Esophagus mucosa (tissue), 1 donor: ENCODE measurements at regions not wholly inside any gene's neighbourhood (a gene's known extent, or its start where the extent isn't known, plus 50 kb on each side); places are given as distances from the start of the nearest gene placed in this dataset.
A peak's percentile ranks its signal among the peaks of the same experiment; 100 is the strongest.

Source experiments
- ATAC-seq: fragments of 200-7000 bp; cut with Tn5 transposase; one replicate; pipeline ENCODE4 v1.9.1; 2020
- donor health status: DM: yes; HTN: yes; CAD: no.

DNA sequence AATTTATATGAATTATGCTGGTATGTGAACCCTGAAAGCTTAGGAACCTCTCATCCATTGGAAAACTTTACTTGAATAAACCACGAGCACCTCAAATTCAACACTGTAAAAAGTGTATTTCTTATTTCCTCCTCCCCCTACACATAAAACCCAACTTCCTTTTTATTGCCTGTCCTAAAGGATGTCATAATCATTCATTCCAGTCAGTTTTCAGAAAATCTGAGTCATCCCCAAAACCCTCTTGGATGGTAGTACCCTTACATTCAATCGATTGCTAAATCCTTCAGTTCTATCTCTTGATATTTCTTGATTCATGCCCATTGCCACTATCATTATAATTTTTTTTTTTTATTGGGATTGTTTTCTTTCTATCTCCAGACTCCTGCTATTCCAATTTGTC lies 91.1 kb upstream of the ATP8A1 start:
- no peak for ATAC-seq

DNA sequence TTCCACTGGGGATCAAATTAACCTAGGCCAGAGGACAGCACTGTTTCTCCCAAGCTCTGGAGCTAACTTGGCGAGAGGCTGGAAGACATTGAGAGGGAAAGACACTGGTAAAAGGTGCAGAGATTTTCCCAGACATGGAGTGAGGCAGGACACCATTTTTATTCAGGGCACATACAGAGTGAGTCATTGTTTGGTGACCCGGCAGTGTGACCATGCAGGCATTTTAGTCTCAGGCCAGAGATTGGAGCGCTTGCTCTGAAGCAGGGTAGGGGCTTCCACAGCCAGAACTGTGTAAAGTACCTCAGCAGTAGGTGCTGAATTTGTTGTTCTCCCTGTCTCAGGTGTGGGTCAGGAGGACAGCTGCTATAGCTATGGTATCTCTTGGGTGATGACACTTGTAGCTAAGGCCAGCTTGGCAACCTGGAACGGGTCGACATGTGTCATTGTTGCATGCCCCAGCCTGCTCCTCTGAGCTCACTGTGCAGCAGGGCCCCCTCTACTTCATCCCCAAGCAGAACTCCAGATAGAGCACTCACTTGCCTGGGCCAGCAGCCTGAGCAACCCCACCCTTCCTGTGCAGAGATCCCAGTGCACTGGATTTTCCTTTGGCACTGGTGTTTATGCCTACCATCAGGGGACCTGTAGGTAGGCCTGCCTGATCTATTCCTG lies 79.8 kb upstream of the ATP8A1 start:
- no peak for ATAC-seq

DNA sequence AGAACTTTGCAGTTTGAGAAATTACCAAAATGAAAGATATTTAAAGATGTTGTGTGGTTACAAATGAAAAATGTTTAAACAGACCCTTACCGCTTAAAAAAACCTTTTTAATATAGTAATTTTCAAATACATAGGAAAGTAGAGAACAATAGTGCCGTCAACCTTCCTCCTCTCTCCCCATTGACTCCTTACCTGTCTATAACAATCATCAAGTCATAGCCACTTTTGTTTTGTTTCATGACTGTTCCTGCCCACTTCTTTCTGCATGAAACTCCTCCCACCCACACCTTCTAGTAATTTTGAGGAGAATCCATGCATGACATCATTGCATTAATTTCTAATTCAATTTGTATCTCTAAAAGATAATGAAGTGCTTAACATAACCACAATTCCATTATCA lies 76.5 kb upstream of the ATP8A1 start:
- ATAC-seq, result no peak

DNA sequence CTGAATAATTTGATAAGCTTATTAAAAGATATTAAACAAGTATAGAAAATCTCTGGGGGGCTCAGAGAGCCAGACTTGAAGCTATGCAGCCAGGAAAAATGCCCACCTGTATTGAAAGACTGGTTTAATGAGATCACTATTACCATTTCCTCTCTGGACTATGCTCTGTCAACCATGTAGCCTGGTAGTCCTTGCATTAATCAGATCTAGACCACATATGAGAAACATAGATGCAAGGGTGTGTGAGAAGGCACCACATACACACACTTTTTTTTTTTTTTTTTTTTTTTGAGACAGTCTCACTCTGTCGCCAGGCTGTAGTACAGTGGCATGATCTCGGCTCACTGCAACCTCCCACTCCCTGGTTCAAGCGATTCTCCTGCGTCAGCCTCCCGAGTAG lies 75.9 kb upstream of the ATP8A1 start:
- ATAC-seq, result no peak

DNA sequence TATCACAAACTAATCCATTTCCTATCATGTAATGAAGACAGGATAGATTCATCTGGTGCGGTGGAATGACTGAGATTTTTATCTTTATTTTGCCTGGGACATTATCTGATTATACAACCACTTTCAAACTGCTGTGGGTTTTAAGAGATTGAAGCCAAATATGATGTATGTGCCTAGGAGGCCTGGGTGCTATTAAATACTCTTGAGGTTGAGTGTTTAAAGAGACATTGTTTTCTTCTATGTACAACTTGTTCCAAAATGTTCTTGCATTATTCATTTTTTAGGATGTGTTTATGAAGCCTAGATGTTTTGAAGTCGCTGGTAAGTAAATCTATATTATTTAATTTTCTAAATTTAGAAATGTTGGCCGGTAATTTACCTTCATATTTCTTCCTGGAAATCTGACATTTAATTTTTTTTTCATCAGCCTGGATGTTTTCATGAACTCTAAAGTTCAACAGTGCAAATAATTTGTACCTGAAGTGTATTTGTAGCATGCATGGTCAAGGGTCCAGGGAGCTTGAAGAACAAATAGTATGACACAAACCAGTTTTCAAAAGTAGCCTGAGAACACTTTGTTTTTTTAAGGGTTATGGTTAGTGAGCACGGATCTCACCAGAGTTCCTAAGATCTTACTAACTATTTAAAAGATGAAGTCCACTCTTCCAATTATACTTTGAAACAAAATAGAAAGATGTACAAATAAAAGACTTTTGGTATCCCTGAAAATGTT lies 72.8 kb upstream of the ATP8A1 start:
- ATAC-seq, result no peak

DNA sequence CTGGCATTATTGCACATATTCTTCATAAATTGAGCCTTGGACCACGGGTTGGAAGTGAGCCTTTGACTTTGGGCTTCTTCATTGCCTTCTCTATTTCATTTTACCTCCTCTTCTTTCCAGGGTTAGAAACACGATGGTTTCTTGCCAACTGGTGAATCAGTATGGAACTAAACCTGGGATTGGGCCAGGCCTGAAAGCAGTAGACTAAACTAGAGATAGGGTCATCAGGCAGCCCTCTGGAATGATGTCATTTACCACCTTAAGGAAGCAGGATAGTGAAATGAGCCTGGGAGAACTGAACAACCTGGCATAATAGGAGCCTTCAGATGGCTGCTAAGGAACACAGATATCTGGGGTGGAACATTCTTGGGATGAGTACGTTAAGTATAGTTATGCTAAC lies 67.5 kb upstream of the ATP8A1 start:
- ATAC-seq, result no peak

DNA sequence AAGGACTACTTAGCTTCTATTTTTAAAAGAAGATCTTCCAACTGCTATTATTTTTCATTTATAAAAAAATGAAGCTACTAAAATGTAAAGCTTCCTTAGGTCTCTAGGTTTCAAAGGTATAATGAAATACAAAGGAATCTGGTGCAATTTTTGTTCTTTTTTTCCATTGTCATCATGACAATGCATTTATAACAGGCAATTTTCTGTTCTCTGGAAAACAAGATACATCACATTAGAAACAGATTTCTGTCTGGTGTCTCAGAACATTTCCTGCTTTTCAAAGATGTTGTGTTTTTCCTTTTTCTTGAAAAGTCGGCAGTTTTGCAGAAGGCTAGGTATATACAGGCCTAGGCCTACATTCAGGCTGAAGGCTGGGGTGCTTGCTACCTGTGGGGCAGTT lies 63.6 kb upstream of the ATP8A1 start:
- ATAC-seq, result no peak

DNA sequence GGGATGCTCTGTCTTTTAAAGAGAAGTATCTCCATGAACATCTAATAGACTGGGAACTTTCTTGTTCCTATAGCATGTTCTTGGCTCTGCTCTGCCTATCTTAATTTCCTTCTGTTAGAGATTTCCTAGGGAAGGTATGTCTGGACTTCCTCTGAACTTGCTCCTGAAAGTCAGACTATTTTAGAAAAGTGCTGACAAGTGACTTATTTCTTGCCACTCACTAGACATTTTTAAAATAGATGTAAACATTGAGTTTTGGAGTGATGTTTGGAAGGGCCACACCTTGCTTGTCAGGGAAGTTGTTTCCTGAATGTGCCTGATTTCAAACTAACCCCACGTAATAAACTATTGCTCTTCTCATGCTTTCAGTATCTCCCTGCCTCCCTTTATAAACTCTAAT lies 62.4 kb upstream of the ATP8A1 start:
- ATAC-seq, result no peak

DNA sequence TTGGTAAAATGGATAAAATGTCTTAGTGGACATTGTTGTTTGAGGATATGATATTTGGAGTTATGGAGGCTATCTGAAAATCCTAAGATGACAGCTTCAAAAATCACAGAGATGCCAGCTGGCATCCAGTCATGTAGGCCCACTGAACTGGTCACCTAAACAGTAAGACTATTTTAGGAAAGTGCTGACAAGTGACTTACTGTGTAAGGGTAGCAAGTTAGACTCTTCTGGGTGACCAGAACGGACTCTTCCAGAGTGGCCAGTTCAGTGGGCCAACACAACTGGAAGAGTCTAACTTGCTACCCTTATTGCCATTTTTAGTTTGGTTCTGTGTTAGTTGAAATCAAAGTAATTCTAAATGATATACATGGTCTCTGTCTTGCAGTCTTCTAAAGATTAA lies 61.4 kb upstream of the ATP8A1 start:
- no peak for ATAC-seq

DNA sequence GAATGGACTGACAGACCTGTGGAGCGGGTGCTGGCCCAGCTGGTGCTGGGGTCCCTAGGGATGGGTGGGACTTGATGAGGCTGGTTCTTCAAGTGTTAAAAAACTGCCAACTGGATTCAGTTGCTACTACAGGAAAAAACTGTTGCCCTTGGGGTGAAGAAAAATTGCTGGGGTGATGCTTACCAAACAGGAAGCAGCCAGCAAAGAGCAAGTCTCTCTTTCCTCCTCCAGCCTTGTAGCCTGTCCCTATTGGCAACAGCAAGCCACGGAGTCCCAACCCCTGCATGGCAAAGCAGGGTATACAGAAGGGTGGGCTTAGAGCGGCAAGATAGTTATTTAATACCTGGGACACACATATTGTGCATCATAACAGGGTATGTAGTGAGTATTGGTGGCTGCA lies 60.1 kb upstream of the ATP8A1 start:
- no peak for ATAC-seq

DNA sequence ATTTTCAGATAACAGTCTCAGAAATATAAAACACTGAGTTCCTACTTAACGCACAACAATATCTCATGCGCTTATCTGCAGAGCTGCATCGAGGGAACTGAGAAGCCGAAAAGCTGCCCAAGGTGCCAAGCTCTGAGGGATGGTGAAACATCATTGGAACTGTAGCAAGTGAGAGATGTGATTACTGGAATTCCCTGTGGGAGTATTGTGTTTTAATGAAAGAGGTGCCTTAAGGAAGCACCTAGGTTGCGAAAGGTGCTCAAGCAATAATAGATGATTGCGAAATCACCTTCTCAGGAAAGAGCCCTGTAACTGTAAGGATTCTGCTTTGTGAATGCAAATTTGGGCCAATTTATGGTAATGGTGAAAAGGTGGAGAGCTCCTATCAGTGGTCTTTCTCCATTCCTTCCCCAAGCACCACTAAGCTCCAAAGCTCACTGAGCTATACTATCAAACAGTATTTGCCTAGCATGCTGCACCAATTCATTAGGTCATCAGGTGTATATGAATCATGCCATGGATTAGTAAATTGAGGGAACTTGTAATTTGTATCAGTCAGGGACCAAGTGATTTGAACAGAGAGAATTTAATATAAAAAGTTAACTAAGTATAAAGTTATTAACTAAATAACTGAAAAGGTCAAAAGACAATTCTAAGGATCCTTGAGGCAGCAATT lies 59.0 kb upstream of the ATP8A1 start:
- peak; percentile 48 for ATAC-seq

DNA sequence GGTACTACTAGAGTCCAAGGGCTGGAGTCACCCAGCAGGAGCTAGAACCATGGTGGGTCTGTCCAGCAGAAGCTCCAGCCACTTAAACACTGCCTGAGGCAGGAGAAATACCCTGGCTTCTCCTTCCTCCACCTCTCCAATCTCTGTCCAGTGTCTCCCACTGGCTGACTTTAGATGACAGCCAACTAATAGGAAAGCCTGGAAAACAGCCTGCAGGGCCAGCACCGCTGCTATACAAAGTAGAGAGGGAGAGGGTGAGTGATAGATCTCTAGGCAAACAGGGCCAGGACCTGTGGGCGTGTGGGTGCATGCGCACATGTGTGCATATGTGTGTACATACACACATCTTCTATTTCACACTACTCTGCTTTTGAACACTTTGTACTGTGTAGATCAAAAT lies 56.5 kb upstream of the ATP8A1 start:
- no peak for ATAC-seq

DNA sequence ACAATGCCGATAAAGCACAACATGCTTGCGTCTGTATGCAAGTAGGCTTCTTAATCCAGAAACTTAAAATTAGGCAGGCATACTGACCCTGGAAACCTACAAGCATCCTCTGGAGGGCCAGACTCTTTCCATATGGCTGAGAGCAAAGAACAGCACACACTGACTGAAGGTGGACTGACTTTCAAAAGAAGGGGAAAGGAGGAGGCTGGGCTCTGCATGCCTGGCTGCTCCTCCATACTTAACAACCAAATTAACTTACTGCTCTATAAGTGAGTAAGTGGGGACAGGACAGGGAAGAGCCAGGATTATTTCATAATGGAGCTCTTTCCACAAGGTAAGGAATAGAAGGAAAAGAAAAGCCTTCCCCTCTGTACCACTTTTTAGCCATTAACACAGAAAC lies 55.9 kb upstream of the ATP8A1 start:
- no peak for ATAC-seq

DNA sequence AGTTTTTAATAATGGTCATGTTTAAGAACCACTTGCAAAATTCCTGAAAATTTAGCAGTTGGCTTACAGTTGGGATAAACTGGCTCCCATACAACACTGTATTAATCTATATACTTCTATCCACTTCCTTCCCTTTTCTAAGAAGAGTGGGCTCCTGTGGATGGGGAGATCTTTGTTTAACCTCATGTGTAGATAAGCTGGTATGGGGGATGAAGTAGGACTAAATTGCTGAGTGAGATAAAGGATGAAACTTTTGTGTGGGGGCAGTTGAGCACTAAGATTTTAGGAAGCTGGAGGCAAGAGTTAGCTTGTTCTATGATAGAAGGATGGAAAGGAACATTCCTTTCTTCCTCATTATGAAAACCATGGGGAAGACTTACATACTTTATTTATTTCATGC lies 54.6 kb upstream of the ATP8A1 start:
- ATAC-seq, result no peak

DNA sequence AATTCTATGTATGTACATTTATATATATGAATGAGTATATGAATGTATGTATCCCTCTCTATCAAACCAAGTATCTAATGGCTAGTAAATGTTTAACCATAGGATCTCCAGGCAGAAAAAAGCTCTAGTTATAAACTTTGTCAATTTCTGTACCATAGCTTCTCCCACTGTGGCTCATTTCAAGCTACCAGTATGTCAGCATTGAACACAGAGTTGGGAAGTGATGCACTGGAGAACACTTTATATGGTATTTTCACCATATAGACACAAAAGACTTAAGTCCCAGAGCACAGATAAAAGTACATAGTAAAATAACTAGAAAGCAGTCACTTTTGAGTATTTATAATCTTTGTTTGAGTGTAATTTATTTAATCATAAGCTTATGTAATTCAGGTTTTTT lies 53.9 kb upstream of the ATP8A1 start:
- ATAC-seq, result no peak

DNA sequence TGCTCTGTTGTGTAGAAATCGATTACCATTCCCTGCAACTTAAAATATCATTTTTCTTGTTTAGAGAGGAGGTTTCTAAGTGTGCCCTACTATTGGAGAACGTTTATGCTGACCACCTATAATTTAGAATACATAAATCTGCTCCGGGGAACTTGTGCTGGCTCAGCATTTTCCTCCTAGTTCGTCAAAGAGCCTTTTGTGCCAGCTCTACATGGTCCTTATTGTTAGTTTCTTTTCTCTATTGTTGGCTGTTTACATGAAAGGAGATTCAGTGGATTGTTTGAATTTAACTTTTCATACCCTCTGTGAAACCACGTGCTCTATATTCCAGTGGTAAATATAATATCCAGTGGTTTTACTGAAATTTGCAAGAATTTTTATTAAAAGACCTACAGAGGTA lies 53.4 kb upstream of the ATP8A1 start:
- no peak for ATAC-seq

DNA sequence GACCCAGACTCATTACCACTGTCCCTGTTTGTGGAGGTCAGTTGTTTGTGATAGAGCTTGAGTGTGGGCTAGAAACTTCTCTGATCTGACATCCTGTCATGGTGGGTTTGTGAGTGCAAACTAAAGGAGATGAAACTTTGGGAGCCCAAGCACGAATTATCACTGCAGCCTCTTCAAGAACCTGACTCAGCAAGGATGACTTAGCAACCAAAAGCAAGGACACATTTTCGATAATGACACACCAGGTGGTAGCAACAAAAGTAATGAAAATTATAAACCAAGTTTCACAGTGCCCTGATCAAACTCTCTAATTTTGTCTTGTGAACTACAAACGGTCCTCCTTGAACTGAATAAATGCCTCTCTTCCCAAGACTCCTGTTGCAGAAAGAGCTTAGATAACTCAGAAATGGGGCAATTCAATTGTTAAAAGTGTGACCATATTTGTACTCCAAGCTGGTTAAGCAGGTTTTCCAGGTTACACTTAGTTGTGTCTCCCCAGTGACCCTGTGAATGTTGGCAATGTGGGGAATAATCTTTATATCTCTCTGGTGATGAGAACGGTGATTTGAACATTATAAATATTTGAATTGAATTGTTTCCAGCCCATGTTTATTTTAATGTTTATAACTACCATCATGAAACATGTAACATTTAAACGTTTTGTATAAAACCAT lies 52.6 kb upstream of the ATP8A1 start:
- no peak for ATAC-seq

DNA sequence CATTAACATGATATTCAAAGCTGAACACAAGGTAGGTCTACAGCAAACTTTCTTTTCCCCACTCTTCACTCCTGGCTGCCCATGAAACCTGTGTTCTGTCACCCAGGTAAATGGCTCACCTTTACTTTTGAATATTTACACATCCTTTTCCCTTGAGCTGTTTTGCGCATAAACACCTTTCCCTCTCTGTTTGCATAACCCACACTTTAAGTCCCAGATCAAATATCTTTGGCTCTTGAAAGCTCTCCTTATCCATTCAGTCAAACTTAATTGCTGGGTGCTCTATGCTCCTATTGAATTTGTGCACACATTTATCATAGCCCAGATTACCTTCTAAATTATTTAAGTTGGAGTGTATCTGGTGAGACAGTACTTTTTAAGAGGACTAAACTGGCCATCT lies 51.7 kb upstream of the ATP8A1 start:
- ATAC-seq, result no peak
